GM18499 (cell line): ENCODE measurements at regions not wholly inside any gene's neighbourhood (a gene's known extent, or its start where the extent isn't known, plus 50 kb on each side); places are given as distances from the start of the nearest gene placed in this dataset.

Experiments used
- ATAC-seq: cut with Tn5 transposase; IDR thresholded peaks from one replicate; pipeline ENCODE4 v1.9.1; 2021; ENCODE audit warnings: moderate number of reproducible peaks; ENCODE audit not compliant: insufficient read depth, unreplicated experiment

DNA sequence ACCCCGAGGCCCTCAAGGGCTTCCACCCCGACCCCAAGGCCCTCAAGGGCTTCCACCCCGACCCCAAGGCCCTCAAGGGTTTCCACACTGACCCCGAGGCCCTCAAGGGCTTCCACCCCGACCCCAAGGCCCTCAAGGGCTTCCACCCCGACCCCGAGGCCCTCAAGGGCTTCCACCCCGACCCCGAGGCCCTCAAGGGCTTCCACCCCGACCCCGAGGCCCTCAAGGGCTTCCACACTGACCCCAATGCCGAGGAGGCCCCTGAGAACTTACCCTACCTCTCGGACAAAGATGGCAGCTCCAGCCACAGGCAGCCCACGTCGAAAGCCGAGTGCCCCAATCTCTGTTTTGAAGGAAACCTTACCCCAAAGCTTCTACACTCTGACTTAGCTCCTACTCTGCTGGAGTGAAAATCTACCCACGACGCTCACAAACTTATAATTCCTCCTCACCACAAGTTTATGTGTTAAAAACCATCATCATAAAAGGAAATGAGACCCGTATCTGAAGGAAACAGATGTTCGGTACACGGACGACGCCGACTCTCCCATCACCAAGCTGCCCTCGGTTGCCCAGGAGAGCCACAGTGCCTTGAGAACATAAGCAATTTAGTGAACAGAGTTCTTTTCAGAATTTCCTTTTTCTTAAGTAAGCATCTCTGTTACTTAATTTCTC, 61.2 kb upstream of the RPH3AL start:
- no peak for ATAC-seq

- no peak for ATAC-seq
Measured at GRCh38 chr17:413016-413350, 60.4 kb upstream of the RPH3AL start.

DNA sequence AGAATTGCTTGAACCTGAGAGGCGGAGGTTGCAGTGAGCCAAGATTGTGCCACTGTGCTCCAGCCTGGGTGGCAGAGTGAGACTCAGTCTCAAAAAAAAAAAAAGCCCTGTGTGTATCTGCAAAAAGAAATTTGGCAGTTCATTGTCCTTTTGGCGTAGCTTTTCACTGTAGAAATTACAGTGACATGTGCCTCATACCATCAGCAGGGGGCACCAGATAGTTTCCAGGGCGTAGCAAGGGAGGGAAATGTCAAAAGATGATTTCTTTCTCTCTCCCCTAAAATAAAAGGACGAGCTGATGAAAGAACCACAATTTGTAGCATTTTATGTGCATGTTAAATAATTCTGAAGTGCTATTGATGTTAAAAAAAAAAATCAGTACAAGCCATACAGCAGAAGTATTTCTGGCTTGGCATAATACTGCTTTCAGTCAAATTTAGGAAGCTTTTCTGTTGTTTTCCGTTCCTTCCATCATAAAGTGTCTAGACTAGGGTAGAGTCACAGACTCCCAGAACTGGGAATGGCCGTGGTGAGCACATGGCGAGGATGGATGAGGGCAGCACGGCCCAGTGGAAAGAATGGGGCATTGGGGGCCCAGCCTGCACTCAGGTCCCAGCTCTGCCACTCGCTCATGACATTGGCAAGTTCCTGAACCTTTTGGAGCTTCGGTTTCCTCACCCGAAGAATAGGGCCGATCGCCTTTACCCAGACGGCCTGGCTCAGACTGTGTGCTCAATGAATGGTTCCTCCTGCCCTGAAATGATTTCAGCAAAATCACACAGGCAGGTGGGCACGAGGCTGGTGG, 59.8 kb upstream of the RPH3AL start:
- ATAC-seq = no peak

DNA sequence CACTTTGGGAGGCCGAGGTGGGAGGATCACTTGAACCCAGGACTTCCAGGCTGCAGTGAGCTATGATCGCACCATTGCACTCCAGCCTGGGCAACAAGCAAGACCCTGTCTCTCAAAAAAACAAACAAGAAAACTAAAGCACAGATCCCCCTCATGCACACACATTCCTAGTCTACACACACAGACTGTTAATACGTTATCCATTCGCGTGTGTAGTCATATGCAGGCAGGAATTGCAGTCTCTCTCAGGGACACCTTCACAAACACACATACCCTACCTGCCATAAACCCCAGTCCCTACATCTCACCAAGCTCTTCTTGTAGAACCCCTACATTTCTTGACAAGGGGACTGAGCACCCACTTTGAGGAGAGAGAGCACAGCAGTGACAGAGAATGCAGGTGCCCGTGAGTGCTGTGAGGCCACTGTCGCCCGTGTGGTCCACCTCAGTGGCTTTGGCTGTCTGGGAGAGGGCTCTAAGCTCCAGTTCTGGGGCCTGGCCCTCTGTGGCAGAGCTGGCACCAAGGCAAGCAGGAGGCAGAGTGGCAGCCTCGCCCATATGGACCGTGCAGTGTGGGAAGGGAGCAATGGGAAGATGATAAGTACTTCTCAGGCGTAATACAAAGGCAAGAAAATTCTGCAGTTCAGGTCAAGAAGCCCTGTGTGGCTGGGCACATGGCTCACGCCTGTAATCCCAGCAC, 59.0 kb upstream of the RPH3AL start:
- no peak for ATAC-seq

DNA sequence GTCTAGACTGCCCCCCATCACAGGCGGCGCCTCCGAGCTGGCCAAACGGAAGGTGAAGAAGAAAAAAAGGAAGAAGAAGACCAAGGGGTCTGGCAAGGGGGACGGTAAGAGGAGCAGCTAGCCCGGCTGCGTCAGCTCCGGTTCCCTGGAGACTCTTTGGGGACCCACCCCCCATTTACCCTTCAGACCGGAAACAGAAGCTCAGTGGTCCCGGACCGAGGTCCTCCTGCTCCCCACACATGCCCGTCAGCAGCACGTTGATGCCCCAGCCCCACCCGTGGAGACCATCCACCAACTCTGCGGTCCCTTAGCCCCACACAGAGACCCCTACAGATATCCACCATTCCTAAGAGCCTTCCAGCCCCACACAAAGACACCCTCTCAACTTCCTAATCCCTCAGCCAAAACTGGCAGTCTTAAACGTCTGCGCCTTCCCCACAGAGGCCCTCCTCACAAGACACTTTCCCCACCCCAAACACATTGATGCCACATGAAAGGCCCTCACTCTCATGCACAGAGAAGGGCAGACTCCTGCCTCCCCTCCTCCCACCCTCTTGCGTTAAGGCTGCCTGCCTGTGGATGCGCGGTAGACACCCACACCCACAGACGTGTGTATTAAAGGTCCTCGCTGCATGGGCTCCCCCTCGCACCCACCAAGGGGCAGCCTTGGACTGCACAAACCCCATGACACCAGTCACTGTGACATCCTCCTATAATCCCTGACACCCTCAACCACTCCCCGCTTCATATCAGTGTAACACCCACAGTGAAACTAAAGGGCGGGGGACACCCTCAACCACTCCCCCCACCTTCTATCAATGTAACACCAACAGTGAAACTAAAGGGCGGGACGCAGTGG, 58.2 kb upstream of the RPH3AL start:
- no peak for ATAC-seq

DNA sequence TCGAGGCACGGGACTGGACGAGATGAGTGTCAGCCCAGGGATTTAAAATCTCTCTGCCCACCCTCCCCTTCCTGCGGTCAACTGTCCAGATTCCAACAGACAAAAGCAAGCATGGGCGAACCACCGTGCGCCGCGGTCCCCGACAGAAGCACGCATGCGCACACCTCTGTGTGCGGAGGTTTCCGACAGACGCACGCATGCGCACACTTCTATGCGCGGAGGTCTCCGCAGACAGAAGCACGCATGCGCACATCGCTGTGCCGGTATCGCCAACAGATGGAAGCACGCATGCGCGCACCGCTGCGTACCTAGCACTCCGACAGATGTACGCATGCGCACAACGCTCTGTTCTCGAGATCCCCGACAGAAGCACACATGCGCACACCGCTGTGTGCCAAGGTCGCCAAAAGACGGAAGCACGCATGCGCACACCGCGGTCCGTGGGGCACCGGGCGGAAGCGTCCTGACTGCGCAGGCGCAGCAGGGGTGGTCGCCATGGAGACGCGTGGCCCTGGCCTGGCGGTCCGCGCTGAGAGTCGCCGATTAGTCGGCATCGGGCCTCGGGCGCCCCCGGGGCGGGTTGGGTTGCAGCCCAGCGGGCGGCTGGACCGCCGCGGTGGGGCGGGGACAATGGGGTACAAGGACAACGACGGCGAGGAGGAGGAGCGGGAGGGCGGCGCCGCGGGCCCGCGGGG, 57.4 kb upstream of the RPH3AL start:
- peak; percentile 78 for ATAC-seq

DNA sequence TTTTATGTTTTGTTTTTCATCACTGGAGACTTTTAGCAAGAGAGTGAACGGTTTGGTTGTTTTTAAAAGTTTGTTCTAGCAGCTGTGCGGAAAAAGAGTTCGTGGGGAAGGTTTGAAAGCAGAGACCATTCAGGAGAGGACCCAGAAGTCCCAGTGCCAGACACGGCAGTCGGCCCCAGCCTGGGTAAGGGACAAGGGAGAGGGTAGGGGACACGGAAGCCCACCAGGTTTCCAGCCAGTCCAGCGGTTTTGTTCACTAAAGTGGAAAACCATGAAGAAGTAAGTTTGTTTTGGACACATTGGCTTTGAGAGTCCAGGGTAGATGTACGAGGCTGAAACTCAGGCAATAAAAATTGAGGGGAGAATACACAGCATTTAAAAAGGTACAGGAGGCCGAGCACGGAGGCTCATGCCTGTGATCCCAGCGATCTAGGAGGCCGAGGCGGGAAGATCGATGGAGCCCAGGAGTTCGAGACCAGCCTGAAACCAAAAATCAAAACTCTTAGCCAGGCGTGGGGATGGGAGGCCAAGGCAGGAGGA, 56.8 kb upstream of the RPH3AL start:
- ATAC-seq = no peak

DNA sequence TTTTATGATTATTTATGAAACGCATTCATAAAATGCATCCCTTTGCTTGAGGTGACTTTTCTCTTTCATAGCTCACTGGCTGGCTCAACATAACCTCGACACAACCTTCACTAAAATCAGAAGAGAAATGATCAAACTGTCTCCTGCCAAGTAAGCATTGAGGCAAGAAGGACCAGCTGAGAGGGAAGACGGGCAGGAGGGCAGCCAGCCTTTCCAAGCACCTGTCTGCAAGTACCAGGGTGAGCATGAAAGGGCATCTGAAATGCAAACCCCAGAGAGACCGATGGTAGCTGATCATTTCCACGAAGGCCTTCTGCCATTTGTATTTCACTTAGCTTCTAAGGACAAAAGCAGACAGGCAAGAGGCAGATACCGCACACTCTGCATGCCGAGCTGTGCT, 52.1 kb upstream of the RPH3AL start:
- no peak for ATAC-seq
